Thyroid gland (tissue), 4 donors: ENCODE measurements at regions not wholly inside any gene's neighbourhood (a gene's known extent, or its start where the extent isn't known, plus 50 kb on each side); places are given as distances from the start of the nearest gene placed in this dataset.

Experiments
- POLR2A ChIP-seq, 2 donors: fragments of 450-650 bp; IDR thresholded peaks; one replicate each; pipeline ENCODE4 v1.6.1; 2017; ENCODE audit warnings: antibody characterized with exemption in 2 of 2, mild to moderate bottlenecking in 2 of 2, moderate library complexity in 1 of 2
- TF ChIP-seq, protein P1 (sequence below), 6 experiments: fragments of 200-600 bp in 3 of 6; fragments of 450-650 bp in 3 of 6; sonication (generic) in 3 of 6; IDR thresholded peaks; one replicate each; pipeline ENCODE4 v1.5.1; 2016 to 2019; ENCODE audit warnings: antibody characterized with exemption in 6 of 6, mild to moderate bottlenecking in 2 of 6, inconsistent platforms in 1 of 6, moderate library complexity in 1 of 6

GRCh38 chr10:43752682-43753081, 104.0 kb upstream of the ZNF32 start:
- TF ChIP-seq, protein P1, sequence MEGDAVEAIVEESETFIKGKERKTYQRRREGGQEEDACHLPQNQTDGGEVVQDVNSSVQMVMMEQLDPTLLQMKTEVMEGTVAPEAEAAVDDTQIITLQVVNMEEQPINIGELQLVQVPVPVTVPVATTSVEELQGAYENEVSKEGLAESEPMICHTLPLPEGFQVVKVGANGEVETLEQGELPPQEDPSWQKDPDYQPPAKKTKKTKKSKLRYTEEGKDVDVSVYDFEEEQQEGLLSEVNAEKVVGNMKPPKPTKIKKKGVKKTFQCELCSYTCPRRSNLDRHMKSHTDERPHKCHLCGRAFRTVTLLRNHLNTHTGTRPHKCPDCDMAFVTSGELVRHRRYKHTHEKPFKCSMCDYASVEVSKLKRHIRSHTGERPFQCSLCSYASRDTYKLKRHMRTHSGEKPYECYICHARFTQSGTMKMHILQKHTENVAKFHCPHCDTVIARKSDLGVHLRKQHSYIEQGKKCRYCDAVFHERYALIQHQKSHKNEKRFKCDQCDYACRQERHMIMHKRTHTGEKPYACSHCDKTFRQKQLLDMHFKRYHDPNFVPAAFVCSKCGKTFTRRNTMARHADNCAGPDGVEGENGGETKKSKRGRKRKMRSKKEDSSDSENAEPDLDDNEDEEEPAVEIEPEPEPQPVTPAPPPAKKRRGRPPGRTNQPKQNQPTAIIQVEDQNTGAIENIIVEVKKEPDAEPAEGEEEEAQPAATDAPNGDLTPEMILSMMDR (IDR thresholded peaks at IDR 0.05) = no peak
- TF ChIP-seq POLR2A (IDR thresholded peaks at IDR 0.05) = no peak
